Pancreas (tissue), 10 donors: ENCODE measurements at regions not wholly inside any gene's neighbourhood (a gene's known extent, or its start where the extent isn't known, plus 50 kb on each side); places are given as distances from the start of the nearest gene placed in this dataset.
A peak's percentile ranks its signal among the peaks of the same experiment; 100 is the strongest.

Experiments used
- ATAC-seq, 4 donors: fragments of 200-7000 bp; cut with Tn5 transposase; one replicate each; pipeline versions ENCODE4 v1.8.0 to v1.9.1; 2020; ENCODE audit warnings: mild to moderate bottlenecking in 4 of 4, moderate library complexity in 4 of 4
- DNase-seq, 6 donors: peaks; one replicate each; pipeline ENCODE4 v3.0.0-alpha.2; 2020
- FAIRE-seq: peaks from 2 replicates; lab custom pipeline; 2012; peaks lifted over from hg19 to GRCh38; lab: Jason Lieb, UNC
- H3K27ac ChIP-seq, 4 donors: fragments of 200-600 bp; sonication (generic); 1 replicate in 3 of 4; 2 replicates in 1 of 4; pipeline versions ENCODE4 v1.5.0 to v1.8.0; 2020
- H3K27me3 ChIP-seq, 4 donors: fragments of 200-600 bp; one replicate each; pipeline ENCODE4 v1.8.0; 2021
- H3K36me3 ChIP-seq, 3 donors: fragments of 200-600 bp; sonication (generic) in 1 of 3; one replicate each; pipeline versions ENCODE4 v1.5.0 to v1.8.0; 2020 to 2021
- H3K4me1 ChIP-seq, 3 donors: fragments of 200-600 bp; one replicate each; pipeline ENCODE4 v1.8.0; 2021
- H3K4me3 ChIP-seq, 4 donors: fragments of 200-600 bp; sonication (generic) in 2 of 4; one replicate each; pipeline versions ENCODE4 v1.5.0 to v1.8.0; 2020 to 2021
- H3K9me3 ChIP-seq, 4 donors: fragments of 200-600 bp; one replicate each; pipeline ENCODE4 v1.8.0; 2021
- WGBS, 2 donors: extraction: QIAGEN DNeasy Blood & Tissue Kit; methylation state at CpG; one replicate each; pipeline ENCODE4 v1.1.7; 2013; 5-methylcytosine and 5-hydroxymethylcytosine counted together
- intact Hi-C, 3 donors: fragments of 100-400 bp; cut with DNase I; formaldehyde crosslinking; loops; one replicate each; pipeline versions ENCODE4 v1.11.1 to v1.14.2; 2022
- TF ChIP-seq, protein P1 (sequence below), 4 donors: fragments of 200-600 bp; sonication (generic) in 3 of 4; IDR thresholded peaks; one replicate each; pipeline versions ENCODE4 v1.5.0 to v1.8.0; 2021; ENCODE audit warnings: antibody characterized with exemption in 4 of 4
- donor health status: healthy with polysubstance abuse.
- donor health status: DM: no; HTN: no; CAD: no; lungs with moderate emphysema.
- donor health status: DM: no; HTN: no; CAD: no.
- donor health status: control.
- donor health status: control.
- donor health status: Bipolar disorder and iron deficiency.
- donor health status: DM: yes; HTN: yes; CAD: no.
- donor health status: DM: no; HTN: no; CAD: no.
- donor health status: DM: no; HTN: no; CAD: no.
- donor health status: DM: yes; HTN: yes; CAD: no.

DNA sequence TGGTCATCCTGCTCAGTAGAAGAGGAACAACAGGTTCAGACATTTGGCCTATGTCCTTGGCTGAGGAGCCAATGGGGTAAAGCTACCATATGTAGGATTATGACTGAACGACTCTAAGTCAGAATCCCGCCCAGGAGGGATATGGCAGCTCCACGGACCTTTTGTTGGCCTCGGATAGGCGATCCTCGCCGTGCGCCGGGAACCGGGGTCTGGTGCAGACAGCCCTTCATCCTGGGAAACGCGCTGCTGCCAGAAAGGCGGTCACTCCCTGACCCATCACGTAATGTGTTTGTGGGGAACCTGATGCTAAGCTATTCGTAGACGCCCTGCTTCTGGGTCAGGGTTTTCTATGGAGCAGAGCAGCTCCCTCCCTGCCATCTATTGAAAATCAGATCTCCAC, 178.9 kb upstream of the ALG10B start:
- peak overlapping the region in 2 of 4 donors; percentile 50 to 64 for H3K4me3 ChIP-seq
- TF ChIP-seq, protein P1, sequence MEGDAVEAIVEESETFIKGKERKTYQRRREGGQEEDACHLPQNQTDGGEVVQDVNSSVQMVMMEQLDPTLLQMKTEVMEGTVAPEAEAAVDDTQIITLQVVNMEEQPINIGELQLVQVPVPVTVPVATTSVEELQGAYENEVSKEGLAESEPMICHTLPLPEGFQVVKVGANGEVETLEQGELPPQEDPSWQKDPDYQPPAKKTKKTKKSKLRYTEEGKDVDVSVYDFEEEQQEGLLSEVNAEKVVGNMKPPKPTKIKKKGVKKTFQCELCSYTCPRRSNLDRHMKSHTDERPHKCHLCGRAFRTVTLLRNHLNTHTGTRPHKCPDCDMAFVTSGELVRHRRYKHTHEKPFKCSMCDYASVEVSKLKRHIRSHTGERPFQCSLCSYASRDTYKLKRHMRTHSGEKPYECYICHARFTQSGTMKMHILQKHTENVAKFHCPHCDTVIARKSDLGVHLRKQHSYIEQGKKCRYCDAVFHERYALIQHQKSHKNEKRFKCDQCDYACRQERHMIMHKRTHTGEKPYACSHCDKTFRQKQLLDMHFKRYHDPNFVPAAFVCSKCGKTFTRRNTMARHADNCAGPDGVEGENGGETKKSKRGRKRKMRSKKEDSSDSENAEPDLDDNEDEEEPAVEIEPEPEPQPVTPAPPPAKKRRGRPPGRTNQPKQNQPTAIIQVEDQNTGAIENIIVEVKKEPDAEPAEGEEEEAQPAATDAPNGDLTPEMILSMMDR (IDR thresholded peaks at IDR 0.05), result no peak
- H3K36me3 ChIP-seq, result no peaks in the 10 kb centered on the region
- intact Hi-C loops, result no loop called here
- H3K27me3 ChIP-seq, result no peaks in the 10 kb centered on the region
- peak in 3 of 4 donors; percentile 7 to 10 (median 9) for ATAC-seq
- FAIRE-seq, result no peak
- H3K9me3 ChIP-seq, result no peaks in the 10 kb centered on the region
- no peak overlapping the region for H3K27ac ChIP-seq
- no peaks in the 10 kb centered on the region for H3K4me1 ChIP-seq
- 55 to 63% methylated on average over 16 of the region's 16 CpGs for WGBS, 2 donors
- DNase-seq, result no peak

DNA sequence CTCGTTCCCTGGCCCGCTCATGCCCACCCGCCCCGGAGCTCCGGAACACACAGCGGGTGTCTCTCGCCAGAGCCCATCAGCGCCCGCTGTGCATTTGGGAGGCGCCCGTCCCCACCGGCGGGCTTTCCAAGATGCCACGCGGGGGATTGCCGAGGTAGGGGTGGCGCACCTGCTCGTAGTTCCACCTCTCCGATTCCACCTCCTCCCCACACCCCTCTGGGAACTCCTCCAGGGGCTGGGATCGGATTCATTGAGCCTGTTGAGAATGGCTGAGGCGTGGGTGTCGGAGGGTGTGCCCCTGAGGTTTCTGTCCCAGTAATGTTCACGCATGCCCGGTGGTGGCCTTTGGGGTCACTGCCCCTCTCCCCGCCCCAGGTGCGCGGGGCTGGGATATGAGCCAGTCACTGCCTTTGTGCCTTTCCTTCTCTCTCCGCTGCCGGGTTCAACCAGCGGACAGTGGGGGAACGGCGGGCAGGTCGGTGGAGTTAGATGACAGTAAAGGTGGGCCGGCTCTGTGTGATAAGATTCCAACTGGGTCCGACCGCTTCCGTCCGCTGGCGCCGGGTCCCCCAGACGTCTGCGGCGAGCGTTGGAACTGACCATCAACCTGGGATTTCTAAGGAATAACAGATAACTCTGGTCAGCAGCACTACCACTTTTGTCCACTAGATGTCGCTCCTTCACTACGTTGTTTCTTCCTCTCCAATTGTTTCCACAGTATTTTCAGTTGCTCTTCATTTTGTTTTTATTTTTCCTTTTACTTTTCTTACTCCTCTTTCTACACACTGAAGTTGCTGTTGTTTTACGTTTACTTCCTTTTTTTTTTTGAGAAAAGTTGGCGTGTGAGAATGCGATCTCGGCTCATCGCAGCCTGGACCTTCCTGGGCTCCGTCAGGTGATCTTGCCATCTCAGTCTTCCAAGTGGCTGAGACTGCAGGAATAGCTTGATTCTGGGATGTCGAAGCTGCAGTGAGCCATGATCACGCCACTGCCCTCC, 178.1 kb upstream of the ALG10B start:
- H3K4me3 ChIP-seq, result peak overlapping the region; percentile 23 to 64 (median 41)
- intact Hi-C loops, result no loop called here
- TF ChIP-seq, protein P1 (IDR thresholded peaks at IDR 0.05), result peak; percentile 99
- DNase-seq (peak; percentile 59 to 82 (median 76)), ATAC-seq (peak; percentile 81 to 94 (median 92)), FAIRE-seq (peak; percentile 51)
- no peaks in the 10 kb centered on the region for H3K9me3 ChIP-seq
- no peaks in the 10 kb centered on the region for H3K27me3 ChIP-seq
- no peaks in the 10 kb centered on the region for H3K36me3 ChIP-seq
- H3K4me1 ChIP-seq, result no peaks in the 10 kb centered on the region
- peak overlapping the region in 3 of 4 donors; percentile 33 to 67 (median 66) for H3K27ac ChIP-seq
- WGBS, 2 donors, result 3 to 4% methylated on average over 54 of the region's 54 CpGs

DNA sequence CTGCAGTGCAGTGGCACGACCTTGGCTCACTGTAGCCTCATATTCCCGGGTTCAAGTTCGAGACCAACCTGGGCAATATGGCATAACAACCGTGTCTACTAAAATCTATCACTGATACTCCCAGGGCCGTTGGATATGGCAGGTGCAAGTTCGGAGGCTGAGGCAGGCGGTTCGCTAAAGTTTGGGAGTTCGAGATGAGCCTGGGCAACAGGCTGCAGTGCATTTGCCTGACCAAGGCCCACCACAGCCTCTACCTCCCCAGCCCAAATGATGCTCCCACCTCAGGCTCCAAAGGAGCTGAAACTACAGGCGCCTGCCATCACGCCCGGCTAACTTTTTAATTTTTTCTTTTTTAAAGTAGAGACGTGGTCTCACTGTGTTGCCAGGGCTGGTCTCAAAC, 177.1 kb upstream of the ALG10B start:
- ATAC-seq (no peak), FAIRE-seq (no peak), DNase-seq (peak in 1 of 6 donors; percentile 2)
- TF ChIP-seq, protein P1 (IDR thresholded peaks at IDR 0.05), result no peak
- intact Hi-C loops, result no loop called here
- Histone ChIP-seq H3K36me3 (no peaks in the 10 kb centered on the region), H3K4me1 (no peaks in the 10 kb centered on the region), H3K27ac (no peak overlapping the region), H3K4me3 (no peak overlapping the region), H3K9me3 (no peaks in the 10 kb centered on the region), H3K27me3 (no peaks in the 10 kb centered on the region)
- 65 to 75% methylated on average over 13 of the region's 13 CpGs for WGBS, 2 donors

DNA sequence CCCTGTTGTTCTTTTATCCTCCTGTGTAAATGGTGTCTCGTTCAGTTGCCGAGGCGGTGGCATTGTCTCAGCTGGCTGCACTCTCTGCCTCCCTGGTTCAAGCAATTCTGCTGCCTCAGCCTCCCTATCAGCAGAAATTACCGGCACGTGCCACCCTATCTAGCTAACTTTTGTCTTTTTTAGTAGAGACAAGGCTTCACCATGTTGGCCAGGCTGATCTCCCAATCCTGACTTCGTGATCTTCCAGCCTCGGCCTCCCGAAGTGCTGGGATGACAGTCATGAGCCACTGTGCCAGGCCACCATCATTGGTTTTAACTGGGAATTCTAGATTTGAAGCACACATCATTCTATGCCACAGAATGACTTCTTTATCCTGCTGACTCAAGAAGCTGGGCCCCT, 175.3 kb upstream of the ALG10B start:
- H3K36me3 ChIP-seq, result no peaks in the 10 kb centered on the region
- TF ChIP-seq, protein P1 (IDR thresholded peaks at IDR 0.05), result no peak
- no peak overlapping the region for H3K4me3 ChIP-seq
- H3K4me1 ChIP-seq, result no peaks in the 10 kb centered on the region
- H3K27ac ChIP-seq, result no peak overlapping the region
- no peaks in the 10 kb centered on the region for H3K9me3 ChIP-seq
- WGBS, 2 donors, result 68 to 81% methylated on average over 8 of the region's 8 CpGs
- no peaks in the 10 kb centered on the region for H3K27me3 ChIP-seq
- ATAC-seq, result no peak
- no peak for FAIRE-seq
- intact Hi-C loops, result loop anchor here in 2 of 3 donors (10.0 kb wide), 3 partner anchors 86 to 164 kb away; no protein-coding TSS in a partner anchor
- DNase-seq, result peak in 1 of 6 donors; percentile 1
